OCI-LY7 (cell line): ENCODE measurements at regions not wholly inside any gene's neighbourhood (a gene's known extent, or its start where the extent isn't known, plus 50 kb on each side); places are given as distances from the start of the nearest gene placed in this dataset.

Experiments
- BruUV-seq: library from RNA; stranded (reverse); fragments of 400-500 nt; replicated peaks from 2 replicates; lab custom pipeline; 2021; lab: Mats Ljungman, UMichigan
- CTCF ChIA-PET: fragments of 300-600 bp; sonication (Branson Sonifier 250); formaldehyde crosslinking; loops from one replicate; lab custom pipeline; 2022; ENCODE audit warnings: antibody characterized with exemption; ENCODE audit not compliant: unreplicated experiment; lab: Charles Lee
- POLR2A ChIA-PET: fragments of 300-600 bp; sonication (Branson Sonifier 250); formaldehyde crosslinking; loops from one replicate; lab custom pipeline; 2022; ENCODE audit warnings: antibody characterized with exemption; lab: Charles Lee
- DNase-seq: peaks from one replicate; pipeline ENCODE4 v3.0.0-alpha.2; 2015; ENCODE audit warnings: low spot score
- H2AFZ ChIP-seq: fragments of 200-600 bp; sonication (generic), shearing (Covaris generic); 2 replicates; pipeline ENCODE4 v1.6.1; 2014; ENCODE audit warnings: mild to moderate bottlenecking, antibody characterized with exemption, low read length, moderate library complexity
- H3K27ac ChIP-seq: fragments of 200-600 bp; sonication (generic); 2 replicates; pipeline ENCODE4 v1.5.1; 2014; ENCODE audit warnings: mixed run types, low read depth, mild to moderate bottlenecking, moderate library complexity, low read length, inconsistent platforms; ENCODE audit not compliant: poor library complexity, severe bottlenecking
- H3K36me3 ChIP-seq: fragments of 200-600 bp; sonication (generic); 2 replicates; pipeline ENCODE4 v1.6.1; 2014; ENCODE audit warnings: mild to moderate bottlenecking, antibody characterized with exemption, low read length, moderate library complexity, mixed read lengths; ENCODE audit not compliant: insufficient read depth
- H3K4me1 ChIP-seq: fragments of 200-600 bp; sonication (generic); 2 replicates; pipeline ENCODE4 v1.5.1; 2014; ENCODE audit warnings: mild to moderate bottlenecking, low read length; ENCODE audit not compliant: insufficient read depth, poor library complexity, severe bottlenecking
- H3K4me2 ChIP-seq: fragments of 200-600 bp; sonication (generic); 2 replicates; pipeline ENCODE4 v1.6.1; 2014; ENCODE audit warnings: mild to moderate bottlenecking, low read length
- H3K4me3 ChIP-seq: fragments of 200-600 bp; sonication (generic); 2 replicates; pipeline ENCODE4 v1.5.1; 2014; ENCODE audit warnings: mild to moderate bottlenecking, low read depth, low read length; ENCODE audit not compliant: poor library complexity, severe bottlenecking
- H3K79me2 ChIP-seq: fragments of 200-600 bp; sonication (generic); 2 replicates; pipeline ENCODE4 v1.6.1; 2016; ENCODE audit warnings: low read depth, mild to moderate bottlenecking, low read length, moderate library complexity, mixed read lengths; ENCODE audit not compliant: insufficient read depth
- H3K9me2 ChIP-seq: fragments of 200-600 bp; sonication (generic); 2 replicates; pipeline ENCODE4 v1.6.1; 2016; ENCODE audit warnings: mild to moderate bottlenecking, low read length, mixed read lengths; ENCODE audit not compliant: insufficient read depth
- H3K9me3 ChIP-seq: fragments of 200-600 bp; sonication (generic); 2 replicates; pipeline ENCODE4 v1.6.1; 2014; ENCODE audit warnings: mild to moderate bottlenecking, mixed run types, low read length, mixed read lengths
- H4K20me1 ChIP-seq: fragments of 200-600 bp; sonication (generic); 2 replicates; pipeline ENCODE4 v1.6.1; 2014; ENCODE audit warnings: mild to moderate bottlenecking, antibody characterized with exemption, low read length, moderate library complexity, mixed read lengths; ENCODE audit not compliant: insufficient read depth
- EZH2phosphoT487 ChIP-seq: fragments of 200-600 bp; sonication (generic); IDR thresholded peaks from 2 replicates; pipeline ENCODE4 v1.6.1; 2018; ENCODE audit warnings: low read depth, borderline replicate concordance, mild to moderate bottlenecking, mixed run types, antibody characterized with exemption, low read length, moderate library complexity, mixed read lengths
- intact Hi-C: fragments of 100-400 bp; cut with micrococcal nuclease; formaldehyde crosslinking; loops from one replicate; pipeline ENCODE4 v1.10.0; 2022; ENCODE audit not compliant: unreplicated experiment
- TF ChIP-seq, protein P1 (sequence below): fragments of 200-600 bp; sonication (generic); conservative IDR thresholded peaks from 2 replicates; pipeline ENCODE4 v1.5.1; 2014; ENCODE audit warnings: mild to moderate bottlenecking, antibody characterized with exemption, low read length, moderate library complexity, mixed read lengths

DNA sequence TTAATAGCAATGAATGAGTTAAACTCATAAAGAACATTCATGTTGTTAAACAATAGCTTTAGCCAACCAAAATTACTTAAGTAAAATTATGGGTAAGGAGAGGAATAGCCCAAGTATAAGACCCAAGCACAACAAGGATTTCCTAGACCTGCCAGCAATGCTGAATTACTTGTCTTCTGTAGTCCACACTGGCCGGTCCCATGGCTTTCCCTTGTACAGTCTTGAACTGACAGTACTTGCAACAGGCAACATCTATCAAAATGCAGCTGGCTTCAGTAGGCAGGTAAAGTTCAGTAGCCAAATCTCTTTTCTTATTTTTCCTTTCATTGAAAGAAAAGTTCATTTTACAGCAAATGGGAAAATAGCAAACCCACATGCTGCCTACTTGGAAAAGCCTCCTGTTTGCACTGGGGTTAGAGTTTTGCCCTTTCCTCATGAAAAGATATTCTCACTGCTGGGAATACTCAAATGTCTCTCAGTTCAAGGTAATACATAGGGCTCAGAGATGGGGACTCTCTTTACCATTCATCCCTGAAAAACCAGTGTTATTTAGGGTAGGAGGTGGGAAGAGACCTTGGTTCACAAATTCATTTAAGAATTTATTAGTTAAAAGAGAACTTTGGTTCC lies 222.8 kb downstream of the TTLL7 start:
- Histone ChIP-seq H3K4me1 (no peaks in the 10 kb centered on the region), H4K20me1 (no peaks in the 10 kb centered on the region), H3K27ac (no peak overlapping the region), H3K36me3 (no peaks in the 10 kb centered on the region), H3K79me2 (no peaks in the 10 kb centered on the region), H3K9me2 (no peaks in the 10 kb centered on the region), H3K4me2 (no peak overlapping the region), H3K4me3 (no peak overlapping the region), H3K9me3 (no peaks in the 10 kb centered on the region), H2AFZ (no peak overlapping the region)
- POLR2A ChIA-PET = interaction anchor here (0.6 to 1.2 kb wide), 4 partner anchors 9 to 159 kb away, joined by 3 to 4 read pairs (median 4); no protein-coding TSS in a partner anchor
- TF ChIP-seq, protein P1, sequence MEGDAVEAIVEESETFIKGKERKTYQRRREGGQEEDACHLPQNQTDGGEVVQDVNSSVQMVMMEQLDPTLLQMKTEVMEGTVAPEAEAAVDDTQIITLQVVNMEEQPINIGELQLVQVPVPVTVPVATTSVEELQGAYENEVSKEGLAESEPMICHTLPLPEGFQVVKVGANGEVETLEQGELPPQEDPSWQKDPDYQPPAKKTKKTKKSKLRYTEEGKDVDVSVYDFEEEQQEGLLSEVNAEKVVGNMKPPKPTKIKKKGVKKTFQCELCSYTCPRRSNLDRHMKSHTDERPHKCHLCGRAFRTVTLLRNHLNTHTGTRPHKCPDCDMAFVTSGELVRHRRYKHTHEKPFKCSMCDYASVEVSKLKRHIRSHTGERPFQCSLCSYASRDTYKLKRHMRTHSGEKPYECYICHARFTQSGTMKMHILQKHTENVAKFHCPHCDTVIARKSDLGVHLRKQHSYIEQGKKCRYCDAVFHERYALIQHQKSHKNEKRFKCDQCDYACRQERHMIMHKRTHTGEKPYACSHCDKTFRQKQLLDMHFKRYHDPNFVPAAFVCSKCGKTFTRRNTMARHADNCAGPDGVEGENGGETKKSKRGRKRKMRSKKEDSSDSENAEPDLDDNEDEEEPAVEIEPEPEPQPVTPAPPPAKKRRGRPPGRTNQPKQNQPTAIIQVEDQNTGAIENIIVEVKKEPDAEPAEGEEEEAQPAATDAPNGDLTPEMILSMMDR = no peak
- no peak for TF ChIP-seq EZH2phosphoT487
- intact Hi-C loops = loop anchor here (5.0 kb wide), 1 partner anchor 36 kb away; no protein-coding TSS in a partner anchor
- CTCF ChIA-PET = no interaction called here
- no peak for DNase-seq
- BruUV-seq = no TSS peak

DNA sequence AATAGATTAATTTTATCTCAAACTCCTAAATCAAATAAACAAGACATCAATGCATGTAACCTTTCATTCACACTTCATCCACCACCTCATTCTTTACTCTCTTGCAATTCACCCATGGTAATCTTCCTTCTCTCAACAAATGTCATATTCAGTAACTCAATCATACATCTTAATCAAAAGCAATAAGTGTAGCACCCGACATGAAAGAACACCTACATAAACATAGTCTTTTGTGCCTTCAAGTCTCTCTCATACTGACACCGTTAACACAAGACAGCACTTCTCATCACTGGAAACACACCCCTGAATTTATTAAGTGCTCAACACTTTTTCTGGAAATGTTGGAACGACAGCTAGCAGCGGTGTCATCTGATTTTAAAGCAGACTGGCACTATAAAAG lies 225.9 kb downstream of the TTLL7 start:
- no peak for DNase-seq
- BruUV-seq = no TSS peak
- no peak overlapping the region for H3K27ac ChIP-seq
- peaks cover 24% of the 10 kb centered on the region for H3K4me1 ChIP-seq
- H3K4me2 ChIP-seq = no peak overlapping the region
- no peaks in the 10 kb centered on the region for H3K9me2 ChIP-seq
- no peak overlapping the region for H2AFZ ChIP-seq
- H4K20me1 ChIP-seq = no peaks in the 10 kb centered on the region
- CTCF ChIA-PET = no interaction called here
- H3K36me3 ChIP-seq = no peaks in the 10 kb centered on the region
- H3K4me3 ChIP-seq = no peak overlapping the region
- intact Hi-C loops = no loop called here
- TF ChIP-seq, protein P1 = no peak
- no peak for TF ChIP-seq EZH2phosphoT487
- H3K9me3 ChIP-seq = no peaks in the 10 kb centered on the region
- POLR2A ChIA-PET = no interaction called here
- H3K79me2 ChIP-seq = no peaks in the 10 kb centered on the region

DNA sequence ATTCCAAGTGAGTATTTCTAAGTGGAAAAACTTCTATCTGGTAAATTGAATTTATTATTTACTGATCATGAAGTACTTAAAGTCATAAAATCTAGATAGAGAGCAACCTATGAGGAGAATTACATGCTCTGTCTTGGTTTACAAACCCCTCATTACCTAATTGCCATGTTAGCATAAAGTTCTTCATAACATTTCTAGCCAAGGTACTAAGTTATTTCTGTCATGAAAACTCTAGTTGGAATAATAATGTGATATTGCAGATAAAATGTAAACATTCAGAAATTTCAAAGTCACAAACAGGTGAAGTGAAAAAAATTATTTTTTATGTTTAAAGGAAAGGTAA lies 228.6 kb downstream of the TTLL7 start:
- BruUV-seq = no TSS peak
- ChIA-PET POLR2A (interaction anchor here (0.7 to 2.4 kb wide), 6 partner anchors 10 to 982 kb away, joined by 3 to 21 read pairs (median 4); no protein-coding TSS in a partner anchor), CTCF (no interaction called here)
- H3K4me2 ChIP-seq = peak overlapping the region; percentile 78
- intact Hi-C loops = no loop called here
- no peaks in the 10 kb centered on the region; the same call in 1 of the 2 replicates for H3K9me3 ChIP-seq
- H2AFZ ChIP-seq = peak overlapping the region; percentile 99
- DNase-seq = no peak
- no peaks in the 10 kb centered on the region for H3K79me2 ChIP-seq
- H3K36me3 ChIP-seq = no peaks in the 10 kb centered on the region
- H3K27ac ChIP-seq = no peak overlapping the region
- TF ChIP-seq EZH2phosphoT487 = no peak
- TF ChIP-seq, protein P1 = no peak
- H3K4me3 ChIP-seq = peak overlapping the region; percentile 56
- H4K20me1 ChIP-seq = no peaks in the 10 kb centered on the region
- H3K4me1 ChIP-seq = peaks cover 51% of the 10 kb centered on the region
- no peaks in the 10 kb centered on the region for H3K9me2 ChIP-seq
